ENCODE measurements at regions not wholly inside any gene's neighbourhood (a gene's known extent, or its start where the extent isn't known, plus 50 kb on each side); places are given as distances from the start of the nearest gene placed in this dataset.
"Not testable (repeated sequence)": the region's sequence is repeated elsewhere in the genome, so short reads cannot be mapped to it uniquely, and the experiment has no call there.

DNA sequence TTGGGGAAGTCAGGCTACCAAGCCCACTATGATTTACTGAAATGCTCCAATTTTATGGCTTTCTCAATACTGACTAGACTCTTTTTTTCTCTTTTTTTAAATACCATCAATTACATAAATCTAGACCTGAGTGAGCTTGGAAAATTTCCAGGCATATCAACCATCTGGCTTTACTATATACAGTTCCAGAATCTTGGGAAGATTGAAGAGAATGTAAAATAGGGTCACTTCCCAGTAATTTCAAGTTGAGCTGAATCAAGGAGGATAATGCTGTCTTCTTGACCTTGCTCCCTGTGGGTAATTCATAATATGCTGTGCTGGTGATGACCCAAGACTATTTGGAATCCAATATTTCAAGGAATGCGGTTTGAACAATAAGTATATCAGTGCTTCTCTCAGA is 108.1 kb downstream of the MAP3K21 start:
- no peak for DNase-seq

GRCh38 chr1:233439721-233440120 is 112.2 kb downstream of the MAP3K21 start:
- DNase-seq = no peak

DNA sequence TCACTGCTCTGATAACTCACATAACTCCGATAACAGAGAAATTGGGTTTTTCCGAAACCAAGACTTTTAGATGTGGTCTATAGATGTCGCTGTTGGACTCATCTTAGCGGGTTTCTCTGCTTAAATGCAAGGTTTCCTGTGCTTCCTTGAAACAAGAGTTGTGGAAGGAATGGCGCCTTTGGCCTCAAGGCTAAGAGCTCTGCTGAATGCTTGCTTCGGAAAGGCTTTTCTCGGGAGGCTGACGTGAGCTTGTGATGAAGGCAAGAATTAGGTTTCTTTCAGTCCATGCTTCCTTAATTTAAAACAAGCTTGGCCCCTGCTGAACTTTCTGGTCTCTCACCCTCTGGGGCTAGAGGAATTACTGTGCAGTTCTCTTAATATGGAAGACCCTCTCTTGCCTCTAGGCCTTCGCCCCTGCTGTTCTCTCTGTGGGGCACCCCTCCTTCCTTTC is 113.5 kb downstream of the MAP3K21 start:
- no peak for DNase-seq

GRCh38 chr1:233442026-233442780 is 114.7 kb downstream of the MAP3K21 start:
- DNase-seq = no peak

- no peak for DNase-seq
These were observed 115.7 kb downstream of the MAP3K21 start for GRCh38 chr1:233443040-233443760.

DNA sequence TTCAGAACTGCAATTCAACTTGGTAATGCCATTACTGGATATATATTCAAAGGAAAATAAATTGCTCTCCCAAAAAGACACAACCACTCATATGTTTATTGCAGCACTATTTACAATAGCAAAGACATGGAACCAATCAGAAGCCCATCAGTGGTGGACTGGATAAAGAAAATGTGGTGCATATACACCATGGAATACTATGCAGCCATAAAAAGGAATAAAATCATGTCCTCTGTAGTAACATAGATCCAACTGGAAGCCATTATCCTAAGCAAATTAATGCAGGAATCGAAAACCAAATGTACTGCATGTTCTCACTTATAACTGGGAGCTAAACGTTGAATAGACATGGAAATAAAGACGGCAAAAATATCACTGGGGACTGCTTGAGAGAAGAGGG is 117.0 kb downstream of the MAP3K21 start:
- DNase-seq = no peak

DNA sequence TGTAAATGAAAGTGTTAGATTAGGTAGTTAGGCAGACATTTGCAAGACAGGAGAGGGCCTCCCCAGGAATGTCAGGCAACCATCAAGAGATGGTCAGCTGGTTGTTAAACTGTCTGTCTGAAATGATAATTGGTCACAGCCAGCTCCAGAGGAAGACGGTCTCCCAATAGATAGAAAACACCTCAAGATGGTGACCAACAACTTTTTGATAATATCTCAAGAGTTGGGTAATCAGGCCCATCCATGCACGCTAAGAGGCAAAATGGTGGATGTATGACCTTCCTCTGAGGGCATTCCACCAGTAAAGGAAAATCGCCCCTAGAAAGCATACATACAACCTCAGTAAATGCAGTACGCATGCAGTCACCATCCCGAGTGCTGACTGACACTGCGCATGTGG is 118.2 kb downstream of the MAP3K21 start:
- no peak for DNase-seq

GRCh38 chr1:233446935-233447334 is 119.4 kb downstream of the MAP3K21 start:
- no peak for DNase-seq

DNA sequence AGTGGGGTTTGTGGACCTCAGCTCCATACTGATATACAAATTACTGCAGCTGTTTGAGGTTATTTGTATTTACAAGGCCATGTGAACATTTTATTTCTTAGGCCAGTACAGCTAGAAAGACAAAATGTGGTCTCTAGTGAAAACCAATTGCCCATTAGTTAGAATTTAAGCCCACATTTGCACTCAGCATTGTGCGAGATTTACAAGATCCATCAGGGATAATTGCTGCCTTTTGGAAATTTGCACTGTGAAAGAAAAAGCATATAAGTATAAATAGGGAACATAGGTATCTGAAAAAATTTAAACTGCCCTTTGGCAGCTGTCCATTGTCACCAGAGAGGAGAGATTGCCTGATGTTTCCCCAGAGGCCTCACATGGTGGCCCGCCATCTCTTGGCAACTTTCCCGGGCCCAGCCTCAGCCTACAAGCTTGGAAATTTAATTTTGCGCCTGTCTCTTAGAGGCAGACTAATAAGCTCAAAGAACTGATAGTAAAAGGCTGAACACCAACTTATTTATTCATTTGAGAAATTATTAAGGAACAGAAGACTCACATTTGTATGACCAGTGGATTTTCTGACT is 120.7 kb downstream of the MAP3K21 start:
- DNase-seq = no peak

DNA sequence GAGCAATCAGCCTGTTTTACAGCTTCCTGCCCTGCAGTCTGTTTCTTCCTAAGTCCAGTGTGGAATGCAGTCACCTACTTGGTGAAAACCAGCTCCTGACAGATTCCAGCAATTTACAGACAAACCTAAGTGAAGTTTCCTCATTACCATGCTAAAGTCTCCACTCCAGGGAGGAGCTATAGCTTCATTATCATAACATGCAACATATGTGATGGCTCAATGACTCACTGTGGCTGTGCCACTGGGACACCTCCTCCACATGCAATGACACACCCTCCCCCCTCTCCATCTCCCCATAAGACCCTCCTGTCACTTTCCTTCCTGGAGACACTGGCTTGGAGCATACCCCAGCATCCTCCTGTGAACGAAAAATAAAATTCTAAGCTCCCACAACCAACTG is 125.2 kb downstream of the MAP3K21 start:
- no peak for DNase-seq

DNA sequence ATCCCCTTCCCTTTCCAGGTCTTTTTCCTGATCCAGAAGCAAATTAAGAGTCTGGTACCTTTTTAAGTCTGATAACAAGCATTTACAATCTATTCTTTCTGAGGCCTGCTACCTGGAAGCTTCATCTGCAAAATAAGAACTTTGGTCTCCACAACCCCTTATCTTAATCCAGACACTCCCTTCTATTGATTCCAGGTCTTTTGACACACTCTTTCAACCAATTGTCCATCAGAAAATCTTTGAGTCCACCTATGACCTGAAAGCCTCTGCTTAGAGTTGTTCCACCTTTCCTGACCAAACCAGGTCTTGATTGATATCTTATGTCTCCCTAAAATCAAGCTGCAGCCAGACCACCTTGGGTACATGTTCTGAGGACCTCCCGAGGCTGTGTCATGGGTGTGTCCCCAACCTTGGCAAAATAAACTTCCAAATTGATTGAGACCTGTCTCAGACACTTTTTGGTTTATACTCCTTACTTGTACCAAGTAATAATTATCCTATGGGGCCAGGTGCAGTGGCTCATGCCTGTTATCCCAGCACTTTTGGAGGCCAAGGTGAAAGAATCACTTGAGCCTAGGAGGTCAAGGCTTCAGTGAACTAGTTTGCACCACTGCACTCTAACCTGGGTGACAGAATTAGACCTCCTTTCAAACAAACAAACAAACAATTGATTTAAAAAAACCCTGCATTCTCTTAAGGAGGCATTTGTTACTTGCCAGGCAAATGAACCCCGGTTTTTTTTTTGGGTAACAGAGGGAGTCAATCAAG is 126.1 kb downstream of the MAP3K21 start:
- no peak for DNase-seq

- DNase-seq = no peak
These were observed 132.0 kb downstream of the MAP3K21 start for GRCh38 chr1:233459470-233459945.

- no peak for DNase-seq
These were observed 132.4 kb downstream of the MAP3K21 start for GRCh38 chr1:233459968-233460367.

GRCh38 chr1:233460692-233461091 is 133.2 kb downstream of the MAP3K21 start:
- DNase-seq = no peak

GRCh38 chr1:233461847-233462246 is 134.3 kb downstream of the MAP3K21 start:
- DNase-seq = no peak

DNA sequence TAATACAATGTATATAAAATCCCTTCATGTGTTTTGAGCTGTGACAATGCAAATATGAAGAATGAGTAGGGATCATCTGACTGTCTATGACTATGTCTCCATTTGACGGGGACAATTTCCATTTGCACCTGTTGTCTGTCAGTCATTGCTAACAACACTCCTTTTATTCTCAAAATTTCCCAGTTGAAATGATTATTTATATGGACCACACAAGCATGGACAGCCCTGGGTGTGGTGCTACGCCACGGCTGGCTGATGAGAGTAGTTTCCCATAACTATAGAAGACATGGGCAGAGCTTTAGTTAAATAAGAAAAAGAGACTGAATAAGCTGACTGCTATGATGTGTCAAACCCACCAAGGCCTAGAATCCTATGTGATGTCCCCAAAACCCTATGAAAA is 135.8 kb downstream of the MAP3K21 start:
- DNase-seq = no peak

GRCh38 chr1:233465745-233466343 is 138.3 kb downstream of the MAP3K21 start:
- no peak for DNase-seq

DNA sequence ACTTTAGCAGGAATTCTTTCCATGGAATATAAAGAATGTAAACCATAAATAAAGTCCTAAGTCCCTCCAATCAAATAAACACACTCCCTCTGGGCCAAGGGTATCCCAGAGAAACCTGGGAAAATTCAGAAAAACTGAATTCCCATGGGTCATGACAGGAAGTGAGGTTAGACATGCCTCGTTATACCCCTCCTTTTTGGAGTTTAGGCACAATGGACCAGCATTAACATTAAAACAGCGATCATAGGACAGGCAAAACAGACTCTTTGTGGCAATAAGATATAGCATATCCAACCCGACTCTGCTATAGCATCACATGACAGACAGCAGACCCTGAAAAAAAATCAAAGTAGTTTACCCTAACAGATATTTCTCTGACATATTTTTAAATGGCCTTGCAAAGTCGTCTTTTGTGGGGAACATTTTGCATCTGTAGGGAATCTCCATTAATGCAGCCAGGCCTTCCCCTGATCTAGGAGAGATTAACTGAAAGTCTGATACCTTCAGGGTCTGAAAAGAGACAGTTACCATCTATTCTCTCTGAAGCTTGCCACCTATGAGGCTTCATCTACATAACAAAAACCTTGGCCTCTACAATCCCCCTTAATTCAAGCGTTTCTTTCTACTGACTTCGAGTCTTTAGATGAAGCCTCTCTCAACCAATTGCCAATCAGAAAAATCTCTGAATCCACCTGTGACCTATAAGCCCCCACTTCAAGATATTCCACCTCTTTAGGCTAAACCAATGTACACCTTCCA is 143.0 kb upstream of the KCNK1 start:
- DNase-seq = no peak

- not testable (repeated sequence) for DNase-seq
These were observed 142.1 kb upstream of the KCNK1 start for GRCh38 chr1:233471851-233472250.

DNA sequence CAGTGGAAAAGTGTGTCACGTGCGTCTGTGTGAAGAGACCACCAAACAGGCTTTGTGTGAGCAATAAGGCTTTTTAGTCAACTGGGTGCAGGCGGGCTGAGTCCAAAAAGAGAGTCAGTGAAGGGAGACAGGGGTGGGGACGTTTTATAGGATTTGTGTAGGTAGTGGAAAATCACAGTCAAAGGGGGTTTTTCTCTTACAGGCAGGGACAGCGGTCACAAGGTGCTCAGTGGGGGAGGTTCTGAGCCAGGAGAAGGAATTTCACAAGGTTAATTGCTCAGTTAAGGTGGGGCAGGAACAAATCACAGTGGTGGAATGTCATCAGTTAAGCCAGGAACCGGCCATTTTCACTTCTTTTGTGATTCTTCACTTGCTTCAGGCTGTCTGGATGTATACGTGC is 141.1 kb upstream of the KCNK1 start:
- DNase-seq = not testable (repeated sequence)

DNA sequence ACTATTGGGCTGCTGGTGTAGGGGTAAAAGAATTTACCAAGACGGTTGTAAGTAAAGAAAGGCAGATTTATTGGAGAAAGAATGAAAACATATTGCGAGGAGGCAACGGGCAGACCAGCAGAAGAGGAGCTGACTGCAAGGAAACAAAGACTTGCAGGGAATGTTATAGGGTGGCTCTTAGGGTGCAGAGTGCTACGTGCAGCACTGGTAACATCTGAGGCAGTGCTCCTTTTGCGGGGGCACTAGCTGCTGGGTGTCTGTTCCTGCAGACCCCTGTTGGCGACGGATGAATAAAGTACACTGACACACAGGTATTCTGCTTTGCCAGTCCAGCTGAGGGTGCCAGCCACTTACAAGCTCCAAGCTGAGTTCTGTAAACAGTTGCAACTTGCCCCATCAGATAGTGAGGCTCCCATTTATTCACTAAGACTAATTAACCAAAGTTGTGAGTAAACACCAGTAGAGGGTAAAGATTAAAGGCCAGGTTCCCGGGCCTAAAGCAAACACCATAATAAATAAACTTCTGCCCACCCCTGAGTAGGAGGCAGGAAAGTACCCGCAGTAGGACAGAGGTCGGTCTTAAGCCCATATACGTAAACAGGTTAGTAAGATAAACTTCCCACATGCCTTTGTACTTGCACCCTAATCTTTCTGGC is 140.2 kb upstream of the KCNK1 start:
- no peak for DNase-seq
